A549 (cell line): ENCODE measurements at regions not wholly inside any gene's neighbourhood (a gene's known extent, or its start where the extent isn't known, plus 50 kb on each side); places are given as distances from the start of the nearest gene placed in this dataset.

Experiments
- ATAC-seq, 2 experiments: fragments of 200-7000 bp in 1 of 2; fragments of >200 bp in 1 of 2; cut with Nextera tagmentation in 1 of 2; cut with Tn5 transposase in 1 of 2; 3 replicates each; pipeline versions ENCODE4 v1.8.0 to v1.9.1; 2018 to 2020; ENCODE audit warnings: mild to moderate bottlenecking in 1 of 2, moderate library complexity in 1 of 2
- CTCF ChIA-PET: fragments of 300-600 bp; sonication (Branson Sonifier 250); formaldehyde crosslinking; extraction: SDS; loops from one replicate; lab custom pipeline; 2021; ENCODE audit warnings: antibody characterized with exemption, inconsistent platforms; lab: Yijun Ruan, JAX
- POLR2A ChIA-PET: fragments of 350-600 bp; formaldehyde crosslinking; extraction: SDS; loops from one replicate; lab custom pipeline; 2021; ENCODE audit warnings: antibody characterized with exemption, inconsistent platforms; lab: Yijun Ruan, JAX
- DNase-seq, 2 experiments: peaks; one replicate each; pipeline versions ENCODE4 v3.0.0 to v3.0.0-alpha.2; 2011 to 2016; ENCODE audit warnings: low read depth in 1 of 2, low spot score in 1 of 2
- FAIRE-seq: peaks from 2 replicates; lab custom pipeline; 2011; peaks lifted over from hg19 to GRCh38; lab: Jason Lieb, UNC
- H3K27ac ChIP-seq, 2 experiments: fragments of >200 bp; sonication (Bioruptor Twin); formaldehyde crosslinking; 3 replicates each; pipeline ENCODE4 v1.5.1; 2016 to 2017
- H3K4me1 ChIP-seq: fragments of >200 bp; sonication (Bioruptor Twin); formaldehyde crosslinking; 3 replicates; pipeline ENCODE4 v1.6.1; 2016
- H3K4me2 ChIP-seq: fragments of >200 bp; sonication (Bioruptor Twin); formaldehyde crosslinking; 3 replicates; pipeline ENCODE4 v1.6.1; 2016
- H3K4me3 ChIP-seq: fragments of >200 bp; sonication (Bioruptor Twin); formaldehyde crosslinking; 3 replicates; pipeline ENCODE4 v1.5.1; 2016
- H3K9me3 ChIP-seq: fragments of >200 bp; sonication (Bioruptor Twin); formaldehyde crosslinking; 3 replicates; pipeline ENCODE4 v1.6.1; 2016
- BCL3 ChIP-seq: fragments of >200 bp; sonication (Bioruptor Twin); formaldehyde crosslinking; IDR thresholded peaks from 3 replicates; pipeline ENCODE4 v1.6.1; 2016
- BHLHE40 ChIP-seq: IDR thresholded peaks from 2 replicates; pipeline ENCODE4 v1.6.1; 2012; ENCODE audit warnings: low read depth, low read length, inconsistent platforms
- CEBPB ChIP-seq, 2 experiments: fragments of >200 bp in 1 of 2; sonication (Bioruptor Twin) in 1 of 2; formaldehyde crosslinking in 1 of 2; IDR thresholded peaks; 2 replicates each; pipeline ENCODE4 v1.6.1; 2012 to 2016
- CHD2 ChIP-seq: fragments of 150-350 bp; IDR thresholded peaks from 2 replicates; pipeline ENCODE4 v1.6.1; 2014; ENCODE audit warnings: low read length; ENCODE audit not compliant: partially characterized antibody
- EHF ChIP-seq: fragments of 250-450 bp; sonication (Bioruptor Pico); IDR thresholded peaks from 2 replicates; pipeline ENCODE4 v1.5.0; 2020; ENCODE audit warnings: mild to moderate bottlenecking
- ESRRA ChIP-seq: fragments of 150-350 bp; IDR thresholded peaks from 2 replicates; pipeline ENCODE4 v1.6.1; 2014; ENCODE audit warnings: mild to moderate bottlenecking, low read length, borderline replicate concordance
- FOSB ChIP-seq: fragments of 250-450 bp; sonication (Bioruptor Pico); IDR thresholded peaks from 2 replicates; pipeline ENCODE4 v1.5.0; 2020; ENCODE audit warnings: mild to moderate bottlenecking, moderate library complexity
- FOSL2 ChIP-seq, 2 experiments: fragments of 450-650 bp in 1 of 2; fragments of >200 bp in 1 of 2; sonication (Bioruptor Twin) in 1 of 2; formaldehyde crosslinking; IDR thresholded peaks; 2 replicates each; pipeline versions ENCODE4 v1.5.0 to v1.6.1; 2016 to 2020; ENCODE audit warnings: mild to moderate bottlenecking in 1 of 2, moderate library complexity in 1 of 2
- FOXS1 ChIP-seq: fragments of 250-450 bp; sonication (Bioruptor Pico); IDR thresholded peaks from 2 replicates; pipeline ENCODE4 v1.5.0; 2020; ENCODE audit warnings: mild to moderate bottlenecking, moderate library complexity
- HDAC2 ChIP-seq: fragments of 200-600 bp; sonication (generic); IDR thresholded peaks from 2 replicates; pipeline ENCODE4 v1.6.1; 2016
- HMGXB4 ChIP-seq: fragments of 250-450 bp; sonication (Bioruptor Pico); IDR thresholded peaks from 2 replicates; pipeline ENCODE4 v1.5.0; 2021; ENCODE audit warnings: mild to moderate bottlenecking, moderate library complexity, borderline replicate concordance
- HOXB5 ChIP-seq: fragments of 250-450 bp; sonication (Bioruptor Pico); IDR thresholded peaks from 2 replicates; pipeline ENCODE4 v1.5.0; 2020; ENCODE audit warnings: mild to moderate bottlenecking, moderate library complexity
- KDM1A ChIP-seq: fragments of 200-600 bp; sonication (generic); IDR thresholded peaks from 2 replicates; pipeline ENCODE4 v1.6.1; 2016; ENCODE audit warnings: low read depth, mild to moderate bottlenecking
- KDM5A ChIP-seq: fragments of 200-600 bp; sonication (generic); IDR thresholded peaks from 2 replicates; pipeline ENCODE4 v1.6.1; 2016; ENCODE audit warnings: antibody characterized with exemption, mild to moderate bottlenecking
- MAX ChIP-seq: IDR thresholded peaks from 2 replicates; pipeline ENCODE4 v1.6.1; 2012
- NFE2L2 ChIP-seq: fragments of 150-350 bp; conservative IDR thresholded peaks from 2 replicates; pipeline ENCODE4 v1.6.1; 2014; ENCODE audit warnings: low read length
- NPAS2 ChIP-seq: fragments of 250-450 bp; sonication (Bioruptor Pico); IDR thresholded peaks from 2 replicates; pipeline ENCODE4 v1.8.0; 2022; ENCODE audit warnings: mild to moderate bottlenecking, moderate library complexity, borderline replicate concordance
- NR3C1 ChIP-seq: fragments of >200 bp; sonication (Bioruptor Twin); formaldehyde crosslinking; IDR thresholded peaks from 3 replicates; pipeline ENCODE4 v1.6.1; 2017
- PHF8 ChIP-seq: fragments of 200-600 bp; sonication (generic); IDR thresholded peaks from 2 replicates; pipeline ENCODE4 v1.6.1; 2016; ENCODE audit warnings: low read depth, mild to moderate bottlenecking, antibody characterized with exemption, moderate library complexity, borderline replicate concordance
- POLR2A ChIP-seq: IDR thresholded peaks from 2 replicates; pipeline ENCODE4 v1.6.1; 2012; ENCODE audit warnings: mild to moderate bottlenecking, low read length
- RAD21 ChIP-seq, 2 experiments: fragments of >200 bp in 1 of 2; sonication (Bioruptor Twin) in 1 of 2; formaldehyde crosslinking in 1 of 2; IDR thresholded peaks in 1 of 2; conservative IDR thresholded peaks in 1 of 2; 2 replicates in 1 of 2; 3 replicates in 1 of 2; pipeline ENCODE4 v1.6.1; 2012 to 2018; ENCODE audit warnings: inconsistent platforms in 1 of 2
- RARB ChIP-seq: fragments of 250-450 bp; sonication (Bioruptor Pico); IDR thresholded peaks from 2 replicates; pipeline ENCODE4 v1.8.0; 2021; ENCODE audit warnings: mild to moderate bottlenecking, moderate library complexity
- RFX5 ChIP-seq: fragments of 450-650 bp; IDR thresholded peaks from 2 replicates; pipeline ENCODE4 v1.7.1; 2014; ENCODE audit warnings: antibody characterized with exemption, mild to moderate bottlenecking, moderate library complexity
- SREBF2 ChIP-seq: fragments of 450-650 bp; IDR thresholded peaks from 2 replicates; pipeline ENCODE4 v1.6.1; 2014; ENCODE audit warnings: mild to moderate bottlenecking, moderate library complexity
- TFCP2L1 ChIP-seq: fragments of 250-450 bp; sonication (Bioruptor Pico); IDR thresholded peaks from 2 replicates; pipeline ENCODE4 v1.5.0; 2021; ENCODE audit warnings: mild to moderate bottlenecking
- ZFP36 ChIP-seq: fragments of 450-650 bp; IDR thresholded peaks from 2 replicates; pipeline ENCODE4 v1.6.1; 2014; ENCODE audit warnings: borderline replicate concordance; ENCODE audit not compliant: partially characterized antibody
- WGBS: methylation state at CpG from one replicate; pipeline ENCODE4 v1.1.6; 2017; ENCODE audit errors: missing lambda C conversion rate; 5-methylcytosine and 5-hydroxymethylcytosine counted together
- TF ChIP-seq, protein P1 (sequence below): fragments of 200-600 bp; sonication (generic); IDR thresholded peaks from 2 replicates; pipeline ENCODE4 v1.6.1; 2016; ENCODE audit warnings: antibody characterized with exemption, mild to moderate bottlenecking, moderate library complexity

- FAIRE-seq (no peak), DNase-seq (no peak), ATAC-seq (no peak)
- Histone ChIP-seq H3K4me2 (no peak overlapping the region), H3K4me3 (no peak overlapping the region), H3K9me3 (no peaks in the 10 kb centered on the region), H3K4me1 (no peaks in the 10 kb centered on the region), H3K27ac (no peak overlapping the region)
- ChIA-PET POLR2A (no interaction called here), CTCF (interaction anchor here (1.7 kb wide), 1 partner anchor 77 kb away, joined by 3 read pairs; no protein-coding TSS in a partner anchor)
- no peak for TF ChIP-seq NPAS2 (CRISPR knock-in tag)
- no peak for TF ChIP-seq RAD21 (conservative IDR thresholded peaks at IDR 0.05 in 1 of 2, IDR thresholded peaks at IDR 0.05 in 1 of 2)
- TF ChIP-seq HMGXB4 (CRISPR knock-in tag): no peak
- TF ChIP-seq RFX5: no peak
- no peak for TF ChIP-seq EHF (CRISPR knock-in tag)
- no peak for TF ChIP-seq POLR2A
- TF ChIP-seq CHD2: no peak
- no peak for TF ChIP-seq PHF8
- no peak for TF ChIP-seq RARB (CRISPR knock-in tag)
- no peak for TF ChIP-seq FOSB
- TF ChIP-seq NFE2L2: no peak
- no peak for TF ChIP-seq KDM1A
- no peak for TF ChIP-seq SREBF2
- no peak for TF ChIP-seq FOSL2 (IDR thresholded peaks at IDR 0.05)
- TF ChIP-seq FOSL2 (CRISPR knock-in tag; IDR thresholded peaks at IDR 0.05): no peak
- 31% methylated on average over 4 of the region's 4 CpGs for WGBS
These were observed 210.2 kb upstream of the ADAMTS3 start for GRCh38 chr4:72779241-72779640.

DNA sequence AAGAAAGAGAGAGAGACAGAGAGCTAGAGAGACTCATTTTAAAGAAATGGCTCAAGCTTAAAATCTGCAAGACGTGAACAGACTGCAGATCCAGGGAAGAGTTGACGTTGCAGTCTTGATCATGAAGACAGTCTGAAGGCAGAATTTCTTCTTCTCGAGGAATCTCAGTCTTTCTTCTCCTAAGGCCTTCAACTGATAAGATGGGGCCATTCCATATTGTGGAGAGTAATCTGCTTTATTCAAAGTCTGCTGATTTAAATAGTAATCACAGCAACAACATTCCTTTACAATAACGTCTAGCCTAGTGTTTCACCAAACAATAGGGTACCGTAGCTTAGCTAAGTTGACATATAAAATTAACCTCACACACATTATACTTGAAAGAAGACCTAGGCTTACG lies 208.4 kb upstream of the ADAMTS3 start:
- TF ChIP-seq, protein P1, sequence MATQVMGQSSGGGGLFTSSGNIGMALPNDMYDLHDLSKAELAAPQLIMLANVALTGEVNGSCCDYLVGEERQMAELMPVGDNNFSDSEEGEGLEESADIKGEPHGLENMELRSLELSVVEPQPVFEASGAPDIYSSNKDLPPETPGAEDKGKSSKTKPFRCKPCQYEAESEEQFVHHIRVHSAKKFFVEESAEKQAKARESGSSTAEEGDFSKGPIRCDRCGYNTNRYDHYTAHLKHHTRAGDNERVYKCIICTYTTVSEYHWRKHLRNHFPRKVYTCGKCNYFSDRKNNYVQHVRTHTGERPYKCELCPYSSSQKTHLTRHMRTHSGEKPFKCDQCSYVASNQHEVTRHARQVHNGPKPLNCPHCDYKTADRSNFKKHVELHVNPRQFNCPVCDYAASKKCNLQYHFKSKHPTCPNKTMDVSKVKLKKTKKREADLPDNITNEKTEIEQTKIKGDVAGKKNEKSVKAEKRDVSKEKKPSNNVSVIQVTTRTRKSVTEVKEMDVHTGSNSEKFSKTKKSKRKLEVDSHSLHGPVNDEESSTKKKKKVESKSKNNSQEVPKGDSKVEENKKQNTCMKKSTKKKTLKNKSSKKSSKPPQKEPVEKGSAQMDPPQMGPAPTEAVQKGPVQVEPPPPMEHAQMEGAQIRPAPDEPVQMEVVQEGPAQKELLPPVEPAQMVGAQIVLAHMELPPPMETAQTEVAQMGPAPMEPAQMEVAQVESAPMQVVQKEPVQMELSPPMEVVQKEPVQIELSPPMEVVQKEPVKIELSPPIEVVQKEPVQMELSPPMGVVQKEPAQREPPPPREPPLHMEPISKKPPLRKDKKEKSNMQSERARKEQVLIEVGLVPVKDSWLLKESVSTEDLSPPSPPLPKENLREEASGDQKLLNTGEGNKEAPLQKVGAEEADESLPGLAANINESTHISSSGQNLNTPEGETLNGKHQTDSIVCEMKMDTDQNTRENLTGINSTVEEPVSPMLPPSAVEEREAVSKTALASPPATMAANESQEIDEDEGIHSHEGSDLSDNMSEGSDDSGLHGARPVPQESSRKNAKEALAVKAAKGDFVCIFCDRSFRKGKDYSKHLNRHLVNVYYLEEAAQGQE: no peak
- TF ChIP-seq FOSL2 (IDR thresholded peaks at IDR 0.05) (no peak), FOSL2 (CRISPR knock-in tag; IDR thresholded peaks at IDR 0.05) (no peak), FOSB (no peak), BHLHE40 (no peak), TFCP2L1 (CRISPR knock-in tag) (no peak), BCL3 (no peak), FOXS1 (CRISPR knock-in tag) (no peak), HDAC2 (no peak), MAX (no peak), NR3C1 (no peak), KDM5A (no peak), ESRRA (no peak), HOXB5 (CRISPR knock-in tag) (no peak), CEBPB (IDR thresholded peaks at IDR 0.05) (no peak), ZFP36 (no peak), RARB (CRISPR knock-in tag) (no peak)
- no peak for DNase-seq
- no peak overlapping the region for H3K4me3 ChIP-seq
- no peak for ATAC-seq
- H3K27ac ChIP-seq: no peak overlapping the region
- 16% methylated on average over 6 of the region's 6 CpGs for WGBS
- H3K9me3 ChIP-seq: no peaks in the 10 kb centered on the region
- no peak overlapping the region for H3K4me2 ChIP-seq
- ChIA-PET CTCF (no interaction called here), POLR2A (no interaction called here)
- no peaks in the 10 kb centered on the region for H3K4me1 ChIP-seq
- no peak for FAIRE-seq
